HG02798 (cell line): ENCODE measurements at regions not wholly inside any gene's neighbourhood (a gene's known extent, or its start where the extent isn't known, plus 50 kb on each side); places are given as distances from the start of the nearest gene placed in this dataset.
"Not testable (repeated sequence)": the region's sequence is repeated elsewhere in the genome, so short reads cannot be mapped to it uniquely, and the experiment has no call there.

ENCODE experiments used
- ATAC-seq: cut with Tn5 transposase; IDR thresholded peaks from one replicate; pipeline ENCODE4 v1.9.1; 2021; ENCODE audit warnings: mild to moderate bottlenecking; ENCODE audit not compliant: unreplicated experiment, poor library complexity

DNA sequence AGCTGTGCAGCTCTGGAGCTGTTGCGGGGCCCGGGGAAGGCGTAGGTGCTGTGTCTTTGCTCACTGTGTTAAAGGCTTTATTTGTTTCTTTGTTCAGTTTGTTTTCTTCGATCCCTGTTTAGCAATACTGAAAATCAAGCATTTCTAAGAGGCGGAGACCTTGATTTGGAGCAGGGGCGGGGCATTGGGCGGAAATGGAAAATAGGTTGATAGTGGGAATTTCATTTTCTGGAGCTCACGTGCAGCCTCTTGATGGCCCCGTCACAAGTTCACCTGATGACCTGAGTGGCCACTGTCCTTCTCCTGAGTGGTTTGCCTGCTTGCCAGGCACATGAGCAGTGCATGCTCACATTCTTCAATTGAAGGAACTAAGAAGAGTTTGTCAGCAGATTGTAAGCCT is 93.2 kb downstream of the POTEG start:
- ATAC-seq, result not testable (repeated sequence)

DNA sequence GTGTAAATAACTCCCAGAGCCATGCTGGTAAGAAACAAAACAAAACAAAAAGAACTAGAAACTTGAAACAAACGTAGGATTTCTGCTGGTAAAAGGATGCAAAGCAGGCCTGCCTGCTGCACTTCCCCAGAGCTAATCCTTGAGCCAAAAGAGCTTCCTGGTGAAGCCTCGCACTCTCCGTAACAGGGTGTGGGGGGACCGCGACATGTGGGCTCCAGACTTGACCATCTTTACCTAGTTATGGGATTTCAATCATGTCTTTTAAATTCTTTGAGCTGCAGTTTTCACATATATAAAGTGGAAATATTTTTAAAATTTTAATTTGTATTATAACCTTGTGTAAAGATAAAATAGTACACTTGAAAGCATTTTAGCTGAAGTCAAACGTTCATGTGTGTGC is 92.5 kb downstream of the POTEG start:
- not testable (repeated sequence) for ATAC-seq

DNA sequence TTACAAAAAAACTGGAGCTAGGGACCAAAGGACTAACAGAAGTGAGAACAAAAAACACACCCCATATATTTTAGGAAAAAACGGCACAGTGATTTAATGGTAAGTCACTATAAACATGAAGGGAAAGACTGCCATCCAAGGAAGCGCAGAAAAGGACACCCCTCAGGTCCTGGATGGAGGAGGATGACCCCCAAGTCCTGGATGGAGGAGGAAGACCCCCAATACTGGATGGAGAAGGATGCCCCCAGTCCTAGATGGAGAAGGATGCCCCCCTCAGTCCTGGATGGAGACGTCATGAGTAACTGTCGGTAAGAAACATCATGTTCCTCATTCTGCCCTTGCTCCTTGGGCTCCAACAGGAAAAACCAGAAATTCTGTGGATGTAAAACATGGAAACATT is 89.9 kb downstream of the POTEG start:
- ATAC-seq, result not testable (repeated sequence)

DNA sequence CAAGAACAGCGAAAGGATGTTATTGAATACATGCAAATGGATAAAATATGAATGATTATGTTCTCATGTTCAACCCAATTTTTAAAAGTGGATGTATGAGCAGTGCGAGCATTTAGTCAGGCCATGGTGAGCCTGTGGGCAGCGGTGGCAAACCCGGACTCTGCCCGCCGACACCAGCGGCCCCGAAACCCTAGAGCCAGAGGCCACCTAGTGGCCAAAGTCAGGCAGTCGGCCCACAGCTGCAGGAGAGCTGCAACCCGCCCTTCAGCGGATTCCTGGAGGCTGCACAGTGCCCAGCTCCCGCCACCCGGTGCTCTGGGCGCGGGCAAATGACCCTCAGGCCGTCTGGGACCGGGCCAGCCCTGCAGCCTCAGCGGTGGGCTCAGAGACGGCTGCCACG is 89.5 kb downstream of the POTEG start:
- ATAC-seq, result not testable (repeated sequence)

DNA sequence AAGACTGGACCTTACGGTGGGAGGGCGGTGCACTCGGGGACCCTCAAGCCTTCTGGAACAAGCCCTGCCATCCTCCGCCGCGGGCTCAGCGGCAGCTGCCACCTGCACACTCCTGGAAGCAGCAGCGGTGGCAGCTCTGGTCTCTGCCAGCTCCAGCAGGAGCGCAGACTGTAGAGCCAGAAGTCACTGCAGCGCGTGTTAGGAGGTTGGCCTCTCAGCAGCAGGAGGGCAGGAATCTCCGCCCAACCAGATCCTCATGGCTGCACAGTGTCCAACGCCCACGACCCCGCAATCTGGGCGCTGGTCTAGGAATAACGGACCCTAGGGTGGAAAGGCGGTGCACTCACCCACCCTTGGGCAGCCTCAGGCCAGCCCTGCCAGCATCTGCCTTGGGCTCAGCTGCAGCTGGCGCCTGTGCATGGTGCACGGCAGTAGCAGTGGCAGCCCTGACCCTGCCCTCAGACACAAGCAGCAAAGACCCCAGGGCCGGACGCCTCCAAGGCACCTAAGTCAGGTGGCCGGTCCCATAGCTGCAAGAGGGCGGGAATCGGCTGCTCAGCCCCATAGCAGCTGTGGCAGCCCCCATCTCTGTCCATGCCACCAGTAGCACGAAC is 88.7 kb downstream of the POTEG start:
- not testable (repeated sequence) for ATAC-seq

DNA sequence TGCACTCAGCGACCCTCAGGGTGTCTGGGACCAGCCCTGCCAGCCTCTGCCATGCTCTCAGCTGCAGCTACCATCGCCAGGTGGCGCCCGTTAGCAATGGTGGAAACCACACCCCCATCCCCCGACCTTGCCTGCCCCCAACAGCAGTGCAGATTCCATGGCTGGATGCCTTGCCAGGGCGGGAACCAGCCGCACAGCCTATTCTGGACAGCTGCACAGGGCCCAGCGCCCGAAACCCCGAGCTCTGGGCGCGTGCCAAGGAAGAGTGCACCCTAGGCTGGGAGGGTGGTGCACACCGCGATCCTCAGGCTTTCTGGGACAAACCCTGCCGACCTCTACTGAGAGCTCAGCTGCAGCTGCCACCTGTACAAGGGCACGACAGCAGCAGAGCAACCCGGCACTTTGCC is 88.1 kb downstream of the POTEG start:
- not testable (repeated sequence) for ATAC-seq

DNA sequence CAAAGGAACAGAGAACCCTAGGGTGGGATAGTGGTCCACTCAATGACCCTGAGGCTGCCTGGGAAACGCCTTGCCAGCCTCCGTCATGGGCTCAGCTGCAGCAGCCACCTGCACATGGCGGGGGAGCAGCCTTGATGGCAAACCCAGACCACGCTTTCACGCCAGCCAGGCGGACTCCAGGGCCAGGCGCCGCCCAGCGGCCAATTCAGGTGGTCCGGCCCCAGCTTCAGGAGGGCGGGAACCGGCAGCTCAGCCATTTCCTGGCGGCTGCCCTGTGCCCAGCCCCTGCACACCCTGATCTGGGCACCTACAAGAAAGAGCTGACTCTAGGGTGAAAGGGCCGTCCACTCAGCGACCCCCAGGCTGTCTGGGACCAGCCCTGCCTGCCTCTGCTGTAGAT is 87.5 kb downstream of the POTEG start:
- not testable (repeated sequence) for ATAC-seq

DNA sequence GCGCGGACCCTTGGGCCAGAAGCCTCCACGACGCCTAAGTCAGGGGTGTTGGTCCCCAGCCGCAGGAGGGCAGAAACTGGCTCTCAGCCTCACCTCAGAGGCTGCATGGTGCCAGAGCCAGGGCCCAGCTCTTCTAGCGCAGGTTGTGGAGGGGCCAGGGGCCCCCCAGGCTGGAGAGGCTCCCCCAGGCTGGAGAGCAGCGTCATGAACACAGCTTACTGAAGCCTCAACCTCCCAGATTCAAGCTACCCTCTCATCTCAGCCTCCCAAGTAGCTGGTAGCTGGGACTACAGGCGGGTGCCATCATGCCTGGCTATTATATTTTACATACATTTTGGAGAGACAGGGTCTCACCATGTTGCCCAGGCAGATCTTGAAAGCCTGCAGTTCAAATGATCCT is 87.0 kb downstream of the POTEG start:
- ATAC-seq, result not testable (repeated sequence)
